ENCODE measurements at regions not wholly inside any gene's neighbourhood (a gene's known extent, or its start where the extent isn't known, plus 50 kb on each side); places are given as distances from the start of the nearest gene placed in this dataset.

- TF ChIP-seq, protein P1, sequence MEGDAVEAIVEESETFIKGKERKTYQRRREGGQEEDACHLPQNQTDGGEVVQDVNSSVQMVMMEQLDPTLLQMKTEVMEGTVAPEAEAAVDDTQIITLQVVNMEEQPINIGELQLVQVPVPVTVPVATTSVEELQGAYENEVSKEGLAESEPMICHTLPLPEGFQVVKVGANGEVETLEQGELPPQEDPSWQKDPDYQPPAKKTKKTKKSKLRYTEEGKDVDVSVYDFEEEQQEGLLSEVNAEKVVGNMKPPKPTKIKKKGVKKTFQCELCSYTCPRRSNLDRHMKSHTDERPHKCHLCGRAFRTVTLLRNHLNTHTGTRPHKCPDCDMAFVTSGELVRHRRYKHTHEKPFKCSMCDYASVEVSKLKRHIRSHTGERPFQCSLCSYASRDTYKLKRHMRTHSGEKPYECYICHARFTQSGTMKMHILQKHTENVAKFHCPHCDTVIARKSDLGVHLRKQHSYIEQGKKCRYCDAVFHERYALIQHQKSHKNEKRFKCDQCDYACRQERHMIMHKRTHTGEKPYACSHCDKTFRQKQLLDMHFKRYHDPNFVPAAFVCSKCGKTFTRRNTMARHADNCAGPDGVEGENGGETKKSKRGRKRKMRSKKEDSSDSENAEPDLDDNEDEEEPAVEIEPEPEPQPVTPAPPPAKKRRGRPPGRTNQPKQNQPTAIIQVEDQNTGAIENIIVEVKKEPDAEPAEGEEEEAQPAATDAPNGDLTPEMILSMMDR (conservative IDR thresholded peaks at IDR 0.05; ENCODE audit: low read depth, low read length), result no peak
- no peak overlapping the region for H3K4me3 ChIP-seq (ENCODE audit: low read length)
- DNase-seq (ENCODE audit: low read depth), result peak; percentile 43
These were observed 519.1 kb downstream of the IQCM start for GRCh38 chr4:149296503-149296902.

DNA sequence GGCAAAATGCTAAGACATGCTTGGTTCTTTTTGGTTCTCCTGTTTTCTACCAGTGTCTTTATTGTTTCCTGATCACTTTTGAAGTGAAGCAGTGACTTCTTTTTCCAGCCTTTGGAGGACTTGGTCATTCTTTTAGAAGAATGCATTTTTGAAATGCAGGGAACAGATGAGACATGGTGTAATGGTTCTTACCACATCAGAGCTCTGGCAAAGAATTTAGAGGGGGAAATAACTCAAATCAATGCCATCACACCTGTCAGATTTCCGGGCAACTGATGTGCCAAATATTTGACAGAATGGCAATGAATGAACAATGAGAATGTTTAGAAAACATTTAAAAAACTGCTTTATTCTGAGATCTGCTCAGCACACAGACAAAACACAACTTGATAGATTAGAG, 519.6 kb downstream of the IQCM start:
- H3K4me3 ChIP-seq (ENCODE audit: low read length), result no peak overlapping the region
- no peak for DNase-seq (ENCODE audit: low read depth)
- TF ChIP-seq, protein P1 (conservative IDR thresholded peaks at IDR 0.05; ENCODE audit: low read depth, low read length), result no peak

DNA sequence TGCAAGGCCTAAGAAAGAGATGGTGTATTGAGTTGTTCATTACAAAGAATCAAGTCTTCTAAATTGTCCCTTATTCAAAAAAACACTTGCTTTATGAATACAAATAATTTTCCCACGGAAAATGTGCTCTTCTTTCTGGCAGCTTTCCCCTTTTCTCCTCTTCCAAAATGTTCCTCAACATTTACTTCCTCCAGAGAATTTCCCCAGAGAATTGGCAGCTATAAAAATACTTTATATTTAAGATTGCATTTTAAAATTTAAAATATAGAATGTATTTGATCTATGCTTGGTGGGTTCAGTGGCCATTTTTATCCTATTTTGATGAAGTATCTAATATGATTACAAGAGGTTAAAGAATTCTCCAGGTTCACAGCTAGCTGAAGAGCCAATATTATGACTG, 521.0 kb downstream of the IQCM start:
- no peak for DNase-seq (ENCODE audit: low read depth)
- no peak overlapping the region for H3K4me3 ChIP-seq (ENCODE audit: low read length)
- TF ChIP-seq, protein P1 (conservative IDR thresholded peaks at IDR 0.05; ENCODE audit: low read depth, low read length), result no peak

- TF ChIP-seq, protein P1 (conservative IDR thresholded peaks at IDR 0.05; ENCODE audit: low read depth, low read length), result no peak
- DNase-seq (ENCODE audit: low read depth), result no peak
- H3K4me3 ChIP-seq (ENCODE audit: low read length), result no peak overlapping the region
These were observed 522.5 kb downstream of the IQCM start for GRCh38 chr4:149293046-149293649.

DNA sequence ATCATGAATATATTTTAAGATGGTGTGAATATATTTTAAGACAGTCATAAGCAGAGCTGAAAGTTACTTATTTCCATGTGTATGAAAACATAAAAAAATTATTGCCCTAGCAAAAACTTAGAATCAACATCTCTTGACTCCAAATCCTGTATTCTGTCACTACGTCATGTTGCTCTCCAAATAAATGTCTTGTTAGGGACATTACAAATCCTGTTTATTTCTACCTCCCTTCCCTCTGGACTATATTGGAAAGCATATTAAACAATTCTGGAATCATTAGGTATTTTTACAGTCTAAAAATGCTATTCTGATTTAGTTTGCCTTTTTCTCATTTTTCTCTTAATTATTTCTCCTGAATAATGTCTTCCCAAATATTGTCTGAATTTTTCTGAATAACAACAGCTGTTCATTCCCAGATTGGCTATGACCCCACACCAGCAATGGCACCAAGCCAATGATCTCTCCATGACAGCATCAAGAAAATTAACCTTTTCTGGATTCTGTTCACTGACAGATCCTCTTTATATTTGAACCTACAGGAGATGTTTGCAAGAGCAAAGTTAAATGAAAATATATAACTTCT, 523.1 kb downstream of the IQCM start:
- TF ChIP-seq, protein P1 (conservative IDR thresholded peaks at IDR 0.05; ENCODE audit: low read depth, low read length), result no peak
- H3K4me3 ChIP-seq (ENCODE audit: low read length), result no peak overlapping the region
- no peak for DNase-seq (ENCODE audit: low read depth)

DNA sequence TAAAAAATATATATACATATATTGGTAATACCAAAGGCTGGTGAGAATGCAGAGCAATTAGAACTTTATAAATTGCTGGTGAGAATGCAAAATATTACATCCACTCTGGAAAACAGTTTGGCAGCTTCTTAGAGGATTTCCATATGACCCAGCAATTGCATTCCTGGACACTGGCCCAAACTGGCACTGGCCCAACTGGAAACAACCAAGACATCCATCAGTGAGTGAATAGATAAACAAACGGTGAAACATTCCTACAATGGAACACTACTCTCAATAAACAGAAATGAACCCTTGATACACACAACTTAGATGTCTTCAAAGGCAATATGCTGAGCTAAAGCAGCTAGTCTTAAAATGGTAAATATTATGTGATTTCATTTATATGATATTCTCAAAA, 524.2 kb downstream of the IQCM start:
- peak; percentile 33 for DNase-seq (ENCODE audit: low read depth)
- TF ChIP-seq, protein P1 (conservative IDR thresholded peaks at IDR 0.05; ENCODE audit: low read depth, low read length), result no peak
- H3K4me3 ChIP-seq (ENCODE audit: low read length), result no peak overlapping the region

DNA sequence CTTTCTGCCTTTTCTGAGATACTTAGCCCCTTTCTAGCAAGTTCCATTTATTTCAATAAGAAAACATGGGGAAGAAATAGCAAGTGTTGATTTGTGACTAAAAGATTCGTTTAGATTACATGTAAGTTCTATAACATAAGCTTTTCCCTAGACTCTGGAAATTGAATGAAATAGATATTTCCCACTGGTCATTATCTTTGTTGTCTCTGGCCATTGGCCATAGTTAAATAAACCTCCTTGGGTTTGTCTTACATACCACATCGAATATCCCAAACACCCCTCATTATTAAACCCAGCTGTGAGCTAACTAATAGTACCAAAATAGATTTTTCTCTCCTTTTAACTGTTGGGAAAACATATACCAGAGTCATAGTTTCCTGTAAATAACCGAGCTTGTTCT, 534.8 kb downstream of the IQCM start:
- no peak for DNase-seq (ENCODE audit: low read depth)
- TF ChIP-seq, protein P1 (conservative IDR thresholded peaks at IDR 0.05; ENCODE audit: low read depth, low read length), result no peak

More for the DNA sequence above, 534.8 kb downstream of the IQCM start:
- H3K4me3 ChIP-seq (ENCODE audit: low read length), result no peak overlapping the region
